GM08714 (cell line): ENCODE measurements at regions not wholly inside any gene's neighbourhood (a gene's known extent, or its start where the extent isn't known, plus 50 kb on each side); places are given as distances from the start of the nearest gene placed in this dataset.

ENCODE experiments used
- H3K4me3 ChIP-seq: fragments of 200-500 bp; sonication (Bioruptor generic); 2 replicates; pipeline ENCODE4 v1.5.1; 2014; ENCODE audit warnings: mild to moderate bottlenecking, low read length, inconsistent platforms
- ZNF274 ChIP-seq: IDR thresholded peaks from 2 replicates; pipeline ENCODE4 v1.6.1; 2012; ENCODE audit warnings: mild to moderate bottlenecking, low read depth, low read length

DNA sequence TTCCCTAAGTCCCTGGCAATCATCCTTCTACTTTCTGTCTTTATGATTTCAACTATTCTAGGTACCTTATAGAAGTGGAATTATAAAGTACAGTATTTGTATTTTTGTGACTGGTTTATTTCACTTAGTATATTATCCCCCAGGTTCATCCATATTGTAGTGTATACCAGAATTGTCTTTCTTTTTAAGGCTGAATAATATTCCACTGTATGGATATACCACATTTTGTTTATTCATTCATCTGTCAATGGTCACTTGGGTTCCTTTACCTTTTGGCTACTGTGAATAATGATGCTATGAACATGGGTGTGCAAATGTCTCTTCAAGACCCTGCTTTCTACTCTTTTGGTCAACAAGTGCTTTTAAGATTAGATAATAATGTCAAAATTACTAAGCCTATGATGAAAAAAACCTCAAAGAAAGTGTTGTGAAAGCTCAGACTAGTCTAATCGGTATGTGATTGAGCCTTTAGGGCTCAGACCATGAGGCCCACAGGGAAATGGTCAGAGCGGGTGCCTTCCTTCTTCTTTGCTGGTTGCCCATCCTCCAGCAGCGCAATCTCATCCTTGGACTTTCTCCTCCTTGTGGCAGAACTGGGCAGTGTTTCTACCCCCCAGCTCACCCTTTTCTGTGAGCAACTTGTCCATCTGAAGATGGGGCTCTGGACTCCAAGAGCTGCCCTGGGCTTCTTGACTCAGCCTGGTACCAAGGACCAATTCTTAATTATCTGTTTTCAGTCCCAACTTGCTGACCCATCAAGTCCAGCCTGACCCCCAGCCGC, 105.4 kb downstream of the TTC8 start:
- no peak for TF ChIP-seq ZNF274
- no peak overlapping the region for H3K4me3 ChIP-seq

DNA sequence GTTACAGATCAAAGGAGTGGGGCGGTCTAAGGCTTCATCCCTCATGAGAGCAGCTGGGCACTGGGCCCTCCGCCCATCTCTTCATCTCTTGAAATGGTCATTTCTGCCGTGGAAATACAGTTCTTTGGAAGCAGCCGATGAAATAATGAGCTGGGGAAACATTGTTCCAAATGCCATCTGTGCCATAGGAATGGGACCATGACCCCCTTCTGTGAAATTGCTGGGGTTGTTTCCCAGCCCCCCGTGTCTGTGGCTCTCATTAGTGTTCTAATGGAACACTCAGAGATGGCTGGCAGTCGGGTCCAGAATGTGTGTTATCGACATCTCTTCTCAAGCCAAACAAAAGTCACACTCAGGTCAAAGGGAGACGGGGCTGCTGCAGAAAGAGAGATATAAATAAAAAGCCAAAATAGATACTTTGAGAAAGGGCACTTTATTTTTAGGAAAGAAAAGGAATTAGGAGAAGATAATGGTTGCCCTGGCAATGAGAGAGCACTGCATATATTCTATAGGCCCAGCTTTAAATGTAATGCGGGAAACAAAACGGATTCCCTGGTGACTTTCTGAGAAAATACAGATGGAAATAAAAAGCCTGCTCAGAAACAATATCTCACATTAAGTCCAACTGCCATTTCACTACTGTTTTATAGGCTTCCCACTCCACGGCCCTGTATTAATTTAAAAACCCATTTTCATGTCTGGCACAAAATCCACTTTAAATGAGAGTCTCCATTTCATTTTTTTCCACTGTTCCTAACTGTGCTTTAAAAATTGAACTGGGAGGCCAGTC, 107.1 kb downstream of the TTC8 start:
- no peak for TF ChIP-seq ZNF274
- H3K4me3 ChIP-seq, result no peak overlapping the region

DNA sequence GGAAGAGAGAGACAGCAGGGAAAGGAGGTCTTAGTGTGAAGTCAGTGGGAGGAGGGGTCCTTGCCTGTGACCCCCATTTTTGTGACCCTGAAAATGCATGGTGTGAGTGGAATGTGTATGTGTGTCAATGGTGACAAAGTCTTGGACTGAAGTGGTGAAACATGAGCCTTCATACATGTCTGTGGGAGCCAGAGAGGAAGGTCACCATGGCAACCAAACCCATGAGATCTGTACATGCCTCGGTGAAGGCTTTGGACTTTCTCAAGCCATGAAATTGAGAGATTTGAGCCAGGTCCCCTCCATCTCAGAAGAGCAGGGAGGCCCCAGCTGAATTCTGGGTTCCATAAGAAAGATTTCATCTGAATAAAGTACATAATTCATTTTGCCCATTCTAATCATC, 108.7 kb downstream of the TTC8 start:
- H3K4me3 ChIP-seq, result no peak overlapping the region
- no peak for TF ChIP-seq ZNF274

DNA sequence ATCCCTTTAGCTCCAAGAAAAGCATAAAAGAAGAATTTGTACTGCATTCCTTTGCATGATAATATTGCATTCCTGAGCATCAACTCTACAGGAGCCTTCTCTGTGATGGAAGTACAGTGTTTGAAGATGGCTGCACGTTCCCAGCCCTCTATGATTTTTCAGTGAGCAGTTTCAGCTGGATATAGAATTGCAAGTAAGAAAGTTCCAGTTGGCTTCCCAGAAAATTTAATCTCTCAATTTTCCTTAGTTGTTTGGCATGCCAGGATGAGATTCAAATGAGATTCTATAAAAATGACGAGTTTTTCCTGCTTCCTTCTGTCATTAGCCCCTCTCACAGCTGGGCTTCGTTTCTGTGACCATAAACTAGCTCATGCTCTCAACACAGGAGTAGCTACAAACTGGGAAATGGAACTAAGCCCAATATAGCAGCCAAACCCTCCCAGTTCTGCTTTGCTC, 109.9 kb downstream of the TTC8 start:
- no peak overlapping the region for H3K4me3 ChIP-seq
- no peak for TF ChIP-seq ZNF274

DNA sequence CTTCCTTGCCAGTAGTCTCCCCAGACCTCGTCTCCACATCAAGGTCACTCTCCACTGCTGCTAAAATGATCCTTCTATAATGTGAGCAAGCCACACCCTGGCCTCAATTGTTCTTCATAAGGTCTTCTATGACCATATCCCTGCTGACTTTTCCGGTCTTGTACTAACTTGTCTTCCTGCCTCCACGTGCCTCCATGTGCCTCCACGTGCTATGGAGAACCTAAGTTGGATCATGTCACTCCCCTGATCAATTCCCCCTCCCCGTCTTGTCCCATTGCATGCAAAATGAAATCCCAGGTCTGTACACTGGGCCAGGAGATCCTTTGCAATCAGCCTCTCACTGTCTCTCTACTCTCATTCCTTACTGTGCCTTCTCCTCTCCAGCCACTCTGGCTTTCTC, 110.6 kb downstream of the TTC8 start:
- no peak for TF ChIP-seq ZNF274
- no peak overlapping the region for H3K4me3 ChIP-seq

DNA sequence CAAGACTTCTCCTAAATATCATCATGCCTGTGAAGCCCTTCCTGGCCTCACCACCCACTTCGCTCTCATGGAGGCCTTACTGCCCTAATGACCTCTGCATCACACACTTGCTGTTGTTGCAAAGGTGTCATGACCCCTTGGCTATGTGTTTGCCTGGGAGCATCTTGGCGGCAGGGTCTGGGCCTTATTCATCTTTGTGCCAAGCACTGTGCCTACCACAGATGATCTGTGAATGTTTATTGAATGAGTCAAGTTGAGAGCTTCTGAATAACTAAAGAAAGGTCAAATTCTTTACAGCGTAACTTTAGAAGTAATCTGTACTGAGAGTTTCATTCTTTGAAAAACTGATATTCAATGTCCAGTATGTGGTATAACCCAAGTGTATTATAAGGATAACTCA, 113.3 kb downstream of the TTC8 start:
- H3K4me3 ChIP-seq, result no peak overlapping the region
- TF ChIP-seq ZNF274, result no peak

DNA sequence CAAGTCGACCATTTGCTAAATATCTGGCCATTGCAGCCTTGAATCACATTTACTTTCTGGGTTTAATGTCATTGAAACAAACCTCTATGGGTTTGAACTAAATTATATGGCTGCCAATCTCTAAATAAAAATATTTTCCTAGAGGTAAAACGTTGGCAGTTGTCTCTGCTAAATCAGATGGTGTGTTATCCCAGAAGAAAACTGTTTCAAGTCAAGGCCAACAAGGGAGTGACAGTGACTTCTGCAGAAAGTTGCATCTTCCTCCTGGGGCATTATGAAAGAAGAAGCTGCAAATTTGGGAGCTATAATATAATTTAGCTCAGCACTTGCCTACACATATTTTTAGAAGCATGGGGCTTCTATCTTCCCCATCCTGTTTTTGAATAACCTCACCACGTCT, 116.2 kb downstream of the TTC8 start:
- H3K4me3 ChIP-seq, result no peak overlapping the region
- no peak for TF ChIP-seq ZNF274

DNA sequence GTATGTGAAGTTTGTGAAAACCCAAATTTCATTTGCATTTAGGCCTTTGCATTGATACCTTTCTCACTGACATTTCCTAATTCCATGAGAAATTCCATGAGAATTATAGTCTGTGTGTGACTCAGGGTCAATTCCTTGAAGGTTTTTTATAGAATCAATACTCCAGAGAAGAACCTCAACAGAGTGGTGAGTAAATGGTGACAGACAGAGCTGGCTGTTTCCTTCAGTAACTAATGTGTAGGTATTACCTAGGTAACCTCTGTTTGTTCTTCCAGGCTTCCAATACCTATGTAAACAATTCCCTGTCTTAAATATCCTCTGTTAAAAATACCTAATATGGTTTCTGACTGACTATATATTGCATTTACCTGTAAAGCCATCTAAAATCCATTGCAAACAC, 117.0 kb downstream of the TTC8 start:
- TF ChIP-seq ZNF274, result no peak
- H3K4me3 ChIP-seq, result no peak overlapping the region

DNA sequence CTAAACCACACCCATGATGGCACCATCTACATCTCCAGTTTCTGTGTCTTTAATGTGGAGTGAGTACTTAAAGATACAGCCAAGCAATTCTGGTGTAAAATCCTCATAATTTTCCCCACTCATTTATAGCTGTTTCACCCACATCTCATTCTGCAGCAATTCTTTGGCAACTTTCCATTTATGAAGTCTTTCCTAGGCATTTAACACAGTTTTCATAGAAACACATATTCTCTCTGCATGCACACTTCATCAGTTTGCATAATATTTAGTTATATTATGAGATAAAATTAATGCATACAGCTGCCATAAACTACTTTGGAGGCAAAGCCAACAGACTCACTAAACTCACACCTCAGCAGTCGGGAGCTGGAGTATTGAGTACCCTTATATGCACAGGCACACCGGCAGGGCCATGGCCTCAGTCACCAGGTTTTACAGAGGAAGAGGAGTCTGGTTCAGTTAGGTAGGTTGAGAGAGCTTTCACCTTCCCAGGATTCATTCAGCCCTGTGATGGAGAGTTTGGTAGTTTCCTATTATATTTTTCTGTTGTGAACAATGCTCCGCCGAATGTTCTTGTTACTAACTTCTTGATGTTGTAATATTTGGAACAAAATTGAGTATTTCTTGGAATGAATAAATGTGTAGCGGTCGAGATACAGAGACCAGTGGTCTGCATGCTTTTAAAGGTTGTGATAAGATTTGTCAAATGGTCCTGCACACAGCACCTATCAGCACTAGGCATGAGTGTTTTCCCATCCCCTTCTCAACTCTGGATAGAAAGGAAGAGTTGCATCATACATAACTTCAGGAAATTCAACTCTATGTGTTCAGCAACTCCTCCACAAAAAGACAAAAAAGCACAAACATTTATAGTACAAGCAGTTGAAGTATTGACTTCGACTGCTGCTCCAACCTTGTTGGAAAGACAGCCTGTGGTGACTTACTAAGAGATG, 123.5 kb downstream of the TTC8 start:
- no peak overlapping the region for H3K4me3 ChIP-seq
- no peak for TF ChIP-seq ZNF274

DNA sequence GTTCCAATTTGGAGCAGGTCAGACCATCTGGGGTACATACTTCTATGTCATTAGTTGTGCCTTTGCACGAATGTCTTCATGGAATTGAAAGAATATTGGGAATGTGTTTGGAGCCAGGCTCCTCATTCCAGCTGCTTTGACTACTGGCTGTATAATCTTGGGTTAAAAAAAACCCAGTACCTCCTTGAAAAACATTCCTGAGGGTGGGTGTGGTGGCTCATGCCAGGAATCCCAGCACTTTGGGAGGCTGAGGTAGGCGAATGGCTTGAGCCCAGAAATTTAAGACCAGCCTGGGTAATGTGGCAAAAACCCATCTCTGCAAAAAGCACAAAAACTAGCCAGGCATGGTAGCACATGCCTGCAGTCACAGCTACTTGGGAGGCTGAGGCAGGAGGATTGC, 125.6 kb downstream of the TTC8 start:
- no peak overlapping the region for H3K4me3 ChIP-seq
- no peak for TF ChIP-seq ZNF274

DNA sequence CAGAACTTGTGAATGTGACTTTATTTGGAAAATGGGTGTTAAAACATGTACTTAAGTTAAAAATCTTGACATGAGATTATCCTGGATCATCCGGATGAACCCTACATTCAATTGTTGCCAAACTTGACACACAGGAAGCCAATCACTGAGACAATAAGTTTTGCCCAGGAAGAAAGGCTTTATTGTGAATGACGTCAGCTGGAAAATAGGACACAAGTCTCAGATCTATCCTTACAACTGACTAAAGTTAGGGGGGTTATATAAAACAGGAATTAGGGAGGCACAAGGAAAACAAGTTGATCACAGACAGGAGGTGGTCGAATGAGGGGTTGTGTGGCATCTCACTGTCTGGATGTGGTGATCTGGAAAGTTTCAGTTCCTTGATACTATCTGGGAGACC, 126.9 kb downstream of the TTC8 start:
- no peak for TF ChIP-seq ZNF274
- no peak overlapping the region for H3K4me3 ChIP-seq

DNA sequence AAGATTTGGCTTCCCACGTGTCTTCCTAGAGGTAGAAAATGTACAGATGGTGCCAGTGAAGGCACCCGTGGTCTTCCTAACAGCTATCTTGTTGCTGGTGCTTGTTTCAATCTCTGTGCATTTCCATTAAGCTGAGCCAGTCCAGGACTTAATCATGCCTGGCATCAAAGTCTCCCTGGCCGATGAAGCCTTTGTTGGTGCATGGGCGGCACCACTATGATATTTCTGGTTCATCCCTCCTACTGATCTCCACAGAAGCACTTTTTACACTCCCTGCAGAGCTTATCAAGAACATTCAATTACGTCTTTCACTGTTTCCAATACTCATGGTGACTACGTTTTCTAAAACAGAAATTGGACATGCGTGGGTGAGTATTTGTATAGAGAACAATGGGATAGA, 128.4 kb downstream of the TTC8 start:
- TF ChIP-seq ZNF274, result no peak
- no peak overlapping the region for H3K4me3 ChIP-seq

DNA sequence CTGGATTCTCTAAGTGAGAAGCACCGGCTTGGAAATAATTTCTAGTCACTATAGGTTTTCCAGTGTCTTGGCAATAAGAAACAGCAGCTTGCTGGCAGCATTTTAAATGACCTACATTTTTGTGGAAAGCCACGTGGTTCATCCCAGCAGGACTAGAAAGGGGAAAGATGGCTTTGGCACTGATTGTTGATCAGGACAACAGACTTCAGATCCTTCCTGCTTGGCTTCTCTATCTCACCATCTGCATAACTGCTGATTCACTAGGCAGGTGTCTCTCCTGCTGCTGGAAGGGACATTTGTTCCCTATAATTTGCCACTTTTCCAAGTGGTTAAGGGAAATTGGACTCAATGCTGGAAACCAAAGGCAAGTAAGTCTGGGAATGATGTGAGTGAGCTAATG, 131.0 kb downstream of the TTC8 start:
- TF ChIP-seq ZNF274, result no peak
- no peak overlapping the region for H3K4me3 ChIP-seq

DNA sequence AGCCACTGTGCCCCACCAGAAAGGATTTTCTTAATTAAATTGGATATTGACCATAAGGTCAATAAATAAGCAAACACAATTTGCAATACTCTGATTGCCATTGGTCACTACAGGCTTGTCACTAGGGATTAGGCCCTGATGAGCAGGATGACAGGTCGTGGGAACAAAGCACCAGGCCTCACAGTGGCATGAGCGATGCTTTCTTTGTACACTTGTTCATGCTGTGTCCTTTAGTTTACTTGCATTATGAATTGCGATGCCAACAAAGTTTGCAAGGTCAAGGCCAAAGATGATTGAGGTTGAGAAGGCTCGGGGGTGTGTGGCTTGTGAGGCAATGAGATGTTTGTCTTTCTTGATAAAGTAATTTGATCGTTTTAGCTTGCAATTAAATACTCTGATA, 136.0 kb downstream of the TTC8 start:
- H3K4me3 ChIP-seq, result no peak overlapping the region
- no peak for TF ChIP-seq ZNF274
